ENCODE measurements at regions not wholly inside any gene's neighbourhood (a gene's known extent, or its start where the extent isn't known, plus 50 kb on each side); places are given as distances from the start of the nearest gene placed in this dataset.

DNA sequence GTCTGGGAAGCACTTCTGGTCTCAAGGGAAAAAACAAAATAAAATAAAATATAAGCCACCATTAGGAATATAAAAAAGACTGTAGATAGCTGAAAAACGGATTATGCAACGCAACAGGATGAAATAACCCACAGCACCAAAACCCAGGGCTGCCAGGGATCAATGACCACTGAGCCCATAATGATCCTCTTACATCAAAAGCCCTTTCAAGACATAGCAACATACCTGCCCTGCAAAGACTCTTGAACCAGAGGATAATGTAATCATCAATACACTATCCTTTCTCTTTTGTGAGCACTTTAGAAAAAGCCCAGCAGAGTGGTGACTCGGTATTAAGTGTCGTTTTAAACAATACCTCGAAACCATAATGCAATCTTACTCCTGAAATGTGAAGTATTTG is 235.0 kb upstream of the SOX21 start:
- no peak overlapping the region for H3K27ac ChIP-seq (ENCODE audit: poor library complexity, severe bottlenecking)
- H3K4me3 ChIP-seq (ENCODE audit: severe bottlenecking): no peak overlapping the region
- no peaks in the 10 kb centered on the region for H3K9me3 ChIP-seq (ENCODE audit: severe bottlenecking)
- H3K36me3 ChIP-seq (ENCODE audit: low read depth): no peaks in the 10 kb centered on the region
- no peak for ATAC-seq (ENCODE audit: low read depth)
- no peaks in the 10 kb centered on the region for H3K27me3 ChIP-seq (ENCODE audit: insufficient read depth, poor library complexity, severe bottlenecking)
- TF ChIP-seq, protein P1, sequence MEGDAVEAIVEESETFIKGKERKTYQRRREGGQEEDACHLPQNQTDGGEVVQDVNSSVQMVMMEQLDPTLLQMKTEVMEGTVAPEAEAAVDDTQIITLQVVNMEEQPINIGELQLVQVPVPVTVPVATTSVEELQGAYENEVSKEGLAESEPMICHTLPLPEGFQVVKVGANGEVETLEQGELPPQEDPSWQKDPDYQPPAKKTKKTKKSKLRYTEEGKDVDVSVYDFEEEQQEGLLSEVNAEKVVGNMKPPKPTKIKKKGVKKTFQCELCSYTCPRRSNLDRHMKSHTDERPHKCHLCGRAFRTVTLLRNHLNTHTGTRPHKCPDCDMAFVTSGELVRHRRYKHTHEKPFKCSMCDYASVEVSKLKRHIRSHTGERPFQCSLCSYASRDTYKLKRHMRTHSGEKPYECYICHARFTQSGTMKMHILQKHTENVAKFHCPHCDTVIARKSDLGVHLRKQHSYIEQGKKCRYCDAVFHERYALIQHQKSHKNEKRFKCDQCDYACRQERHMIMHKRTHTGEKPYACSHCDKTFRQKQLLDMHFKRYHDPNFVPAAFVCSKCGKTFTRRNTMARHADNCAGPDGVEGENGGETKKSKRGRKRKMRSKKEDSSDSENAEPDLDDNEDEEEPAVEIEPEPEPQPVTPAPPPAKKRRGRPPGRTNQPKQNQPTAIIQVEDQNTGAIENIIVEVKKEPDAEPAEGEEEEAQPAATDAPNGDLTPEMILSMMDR (IDR thresholded peaks at IDR 0.05; ENCODE audit: poor library complexity, severe bottlenecking): no peak
- no peaks in the 10 kb centered on the region for H3K4me1 ChIP-seq (ENCODE audit: insufficient read depth, poor library complexity, severe bottlenecking)
- no peak for DNase-seq (ENCODE audit: low spot score)

DNA sequence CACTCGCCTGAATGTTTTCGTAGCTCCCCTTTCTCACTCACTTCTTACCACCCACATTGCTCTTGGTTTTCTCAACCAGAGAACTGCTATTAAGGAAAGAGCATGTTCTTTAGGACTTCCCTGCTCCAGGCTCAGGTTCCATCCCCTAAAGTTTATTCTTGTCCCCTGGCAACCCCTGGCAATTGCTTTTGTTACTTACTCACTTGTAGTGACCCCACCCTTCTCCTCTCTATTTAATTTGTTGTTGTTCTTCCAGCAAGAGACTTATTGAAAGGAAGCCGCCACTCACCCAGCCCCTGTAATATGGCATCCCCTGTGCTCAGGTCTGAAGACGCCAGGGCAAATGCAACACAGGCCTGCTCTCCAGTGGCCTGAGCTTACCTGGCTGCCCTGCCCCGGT is 233.7 kb upstream of the SOX21 start:
- H3K27me3 ChIP-seq (ENCODE audit: insufficient read depth, poor library complexity, severe bottlenecking): no peaks in the 10 kb centered on the region
- TF ChIP-seq, protein P1 (IDR thresholded peaks at IDR 0.05; ENCODE audit: poor library complexity, severe bottlenecking): no peak
- no peak overlapping the region for H3K4me3 ChIP-seq (ENCODE audit: severe bottlenecking)
- H3K4me1 ChIP-seq (ENCODE audit: insufficient read depth, poor library complexity, severe bottlenecking): no peaks in the 10 kb centered on the region
- H3K27ac ChIP-seq (ENCODE audit: poor library complexity, severe bottlenecking): no peak overlapping the region
- H3K36me3 ChIP-seq (ENCODE audit: low read depth): no peaks in the 10 kb centered on the region
- H3K9me3 ChIP-seq (ENCODE audit: severe bottlenecking): no peaks in the 10 kb centered on the region
- no peak for ATAC-seq (ENCODE audit: low read depth)
- DNase-seq (ENCODE audit: low spot score): no peak

DNA sequence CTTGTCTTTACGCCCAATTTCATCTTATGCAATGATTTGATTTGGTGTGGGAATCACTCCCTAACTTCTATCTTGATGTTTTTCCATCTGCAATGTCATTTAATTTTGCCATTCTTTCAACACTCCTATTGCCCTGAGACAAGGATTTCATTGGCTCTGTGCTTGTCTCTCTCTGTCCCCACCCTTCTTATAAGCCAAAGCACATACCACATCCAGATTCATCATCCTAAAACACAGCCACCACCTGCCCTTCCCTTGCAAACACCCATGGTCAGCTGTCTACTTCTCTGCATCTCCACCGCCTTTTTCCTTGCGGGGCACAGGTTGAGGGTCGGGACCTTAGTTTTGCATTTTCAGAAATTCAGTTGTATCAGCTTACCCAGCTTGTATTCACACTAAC is 225.8 kb upstream of the SOX21 start:
- H3K4me3 ChIP-seq (ENCODE audit: severe bottlenecking): no peak overlapping the region
- H3K36me3 ChIP-seq (ENCODE audit: low read depth): no peaks in the 10 kb centered on the region
- no peak for DNase-seq (ENCODE audit: low spot score)
- H3K27me3 ChIP-seq (ENCODE audit: insufficient read depth, poor library complexity, severe bottlenecking): no peaks in the 10 kb centered on the region
- H3K27ac ChIP-seq (ENCODE audit: poor library complexity, severe bottlenecking): no peak overlapping the region
- no peaks in the 10 kb centered on the region for H3K4me1 ChIP-seq (ENCODE audit: insufficient read depth, poor library complexity, severe bottlenecking)
- TF ChIP-seq, protein P1 (IDR thresholded peaks at IDR 0.05; ENCODE audit: poor library complexity, severe bottlenecking): no peak
- no peak for ATAC-seq (ENCODE audit: low read depth)
- H3K9me3 ChIP-seq (ENCODE audit: severe bottlenecking): no peaks in the 10 kb centered on the region

DNA sequence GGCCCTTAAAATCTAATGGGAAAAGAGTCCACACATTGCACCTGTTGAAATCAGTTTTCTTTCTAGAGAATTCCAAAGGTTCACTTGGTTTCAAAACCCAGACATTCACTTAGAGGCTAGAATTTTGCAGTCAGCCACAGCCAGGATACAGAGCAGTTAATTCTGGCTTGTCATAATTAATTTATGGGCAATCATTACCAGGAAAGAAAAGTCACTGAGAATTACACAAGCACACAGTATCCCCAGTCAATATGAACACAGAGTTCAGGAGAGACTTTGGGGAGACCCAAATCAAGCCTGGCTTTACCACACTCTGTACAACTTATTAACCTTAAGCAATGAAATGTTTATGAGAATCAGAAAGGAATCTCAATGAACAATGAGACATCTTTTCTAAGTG is 224.3 kb upstream of the SOX21 start:
- TF ChIP-seq, protein P1 (IDR thresholded peaks at IDR 0.05; ENCODE audit: poor library complexity, severe bottlenecking): no peak
- Histone ChIP-seq H3K27ac (ENCODE audit: poor library complexity, severe bottlenecking) (no peak overlapping the region), H3K27me3 (ENCODE audit: insufficient read depth, poor library complexity, severe bottlenecking) (no peaks in the 10 kb centered on the region), H3K9me3 (ENCODE audit: severe bottlenecking) (no peaks in the 10 kb centered on the region), H3K36me3 (ENCODE audit: low read depth) (no peaks in the 10 kb centered on the region), H3K4me3 (ENCODE audit: severe bottlenecking) (no peak overlapping the region), H3K4me1 (ENCODE audit: insufficient read depth, poor library complexity, severe bottlenecking) (no peaks in the 10 kb centered on the region)
- ATAC-seq (ENCODE audit: low read depth) (no peak), DNase-seq (ENCODE audit: low spot score) (no peak)

DNA sequence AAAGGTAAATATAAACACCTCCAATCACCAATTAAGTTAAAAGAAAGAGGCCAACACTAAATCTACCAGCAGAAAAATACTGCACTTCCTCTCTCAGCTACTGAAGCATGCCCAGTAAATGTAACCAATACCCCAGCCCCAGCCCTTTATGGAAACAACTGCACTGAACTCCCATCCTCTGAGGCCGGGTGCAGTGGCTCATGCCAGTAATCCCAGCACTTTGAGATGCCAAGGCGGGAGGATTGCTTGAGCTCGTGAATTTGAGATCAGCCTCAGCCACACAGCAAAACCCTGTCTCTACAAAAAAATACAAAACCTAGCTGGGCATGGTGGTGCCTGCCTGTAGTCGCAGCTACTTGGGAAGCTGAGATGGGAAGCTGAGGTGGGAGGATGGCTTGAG is 221.6 kb upstream of the SOX21 start:
- H3K4me1 ChIP-seq (ENCODE audit: insufficient read depth, poor library complexity, severe bottlenecking): no peaks in the 10 kb centered on the region
- no peaks in the 10 kb centered on the region for H3K9me3 ChIP-seq (ENCODE audit: severe bottlenecking)
- DNase-seq (ENCODE audit: low spot score) (no peak), ATAC-seq (ENCODE audit: low read depth) (no peak)
- H3K36me3 ChIP-seq (ENCODE audit: low read depth): no peaks in the 10 kb centered on the region
- H3K4me3 ChIP-seq (ENCODE audit: severe bottlenecking): no peak overlapping the region
- no peak overlapping the region for H3K27ac ChIP-seq (ENCODE audit: poor library complexity, severe bottlenecking)
- no peaks in the 10 kb centered on the region for H3K27me3 ChIP-seq (ENCODE audit: insufficient read depth, poor library complexity, severe bottlenecking)
- TF ChIP-seq, protein P1 (IDR thresholded peaks at IDR 0.05; ENCODE audit: poor library complexity, severe bottlenecking): no peak
